Breast epithelium (tissue), 4 donors: ENCODE measurements at regions not wholly inside any gene's neighbourhood (a gene's known extent, or its start where the extent isn't known, plus 50 kb on each side); places are given as distances from the start of the nearest gene placed in this dataset.

Experiments used
- DNase-seq, 2 donors: peaks; one replicate each; pipeline ENCODE4 v3.0.0-alpha.2; 2019; ENCODE audit warnings: low spot score in 2 of 2
- H3K27ac ChIP-seq, 2 donors: fragments of 200-600 bp; sonication (generic) in 1 of 2; one replicate each; pipeline ENCODE4 v1.5.1; 2016 to 2019; ENCODE audit warnings: mild to moderate bottlenecking in 1 of 2
- H3K27me3 ChIP-seq, 2 donors: fragments of 200-600 bp; sonication (generic) in 1 of 2; one replicate each; pipeline versions ENCODE4 v1.5.1 to v1.6.0; 2017 to 2019; ENCODE audit warnings: control low read depth in 1 of 2, mild to moderate bottlenecking in 1 of 2
- H3K36me3 ChIP-seq: fragments of 200-600 bp; one replicate; pipeline ENCODE4 v1.5.1; 2019
- H3K4me1 ChIP-seq, 2 donors: fragments of 200-600 bp; sonication (generic); one replicate each; pipeline ENCODE4 v1.5.1; 2016 to 2019; ENCODE audit warnings: control low read depth in 1 of 2
- H3K4me3 ChIP-seq, 3 donors: fragments of 200-600 bp; sonication (generic); 1 replicate in 2 of 3; 2 replicates in 1 of 3; pipeline ENCODE4 v1.5.1; 2016 to 2019; ENCODE audit warnings: mild to moderate bottlenecking in 3 of 3, moderate library complexity in 2 of 3
- H3K9me3 ChIP-seq, 2 donors: fragments of 200-600 bp; sonication (generic) in 1 of 2; one replicate each; pipeline ENCODE4 v1.5.1; 2016 to 2019; ENCODE audit warnings: control low read depth in 1 of 2
- CTCF ChIP-seq, 3 donors: fragments of 450-650 bp; IDR thresholded peaks; one replicate each; pipeline ENCODE4 v1.5.1; 2016 to 2017; ENCODE audit warnings: antibody characterized with exemption in 3 of 3, mild to moderate bottlenecking in 3 of 3, moderate library complexity in 3 of 3
- POLR2A ChIP-seq: fragments of 450-650 bp; IDR thresholded peaks from one replicate; pipeline ENCODE4 v1.6.1; 2016; ENCODE audit warnings: antibody characterized with exemption, mild to moderate bottlenecking, moderate library complexity
- POLR2AphosphoS5 ChIP-seq, 3 donors: sonication (generic); formaldehyde crosslinking; IDR thresholded peaks; one replicate each; pipeline ENCODE4 v1.6.1; 2017; ENCODE audit warnings: antibody characterized with exemption in 3 of 3
- intact Hi-C: fragments of 100-400 bp; cut with DNase I; formaldehyde crosslinking; loops from one replicate; pipeline ENCODE4 v1.15.1; 2023; ENCODE audit warnings: low total_unique reads

- intact Hi-C loops, result loop anchor here (2.0 kb wide), 1 partner anchor 63 kb away; no protein-coding TSS in a partner anchor
- TF ChIP-seq POLR2AphosphoS5 (IDR thresholded peaks at IDR 0.05), result no peak
- TF ChIP-seq CTCF (IDR thresholded peaks at IDR 0.05), result no peak
- TF ChIP-seq POLR2A, result no peak
Observed at GRCh38 chr21:19692231-19692630, 1288.6 kb upstream of the TMPRSS15 start.

DNA sequence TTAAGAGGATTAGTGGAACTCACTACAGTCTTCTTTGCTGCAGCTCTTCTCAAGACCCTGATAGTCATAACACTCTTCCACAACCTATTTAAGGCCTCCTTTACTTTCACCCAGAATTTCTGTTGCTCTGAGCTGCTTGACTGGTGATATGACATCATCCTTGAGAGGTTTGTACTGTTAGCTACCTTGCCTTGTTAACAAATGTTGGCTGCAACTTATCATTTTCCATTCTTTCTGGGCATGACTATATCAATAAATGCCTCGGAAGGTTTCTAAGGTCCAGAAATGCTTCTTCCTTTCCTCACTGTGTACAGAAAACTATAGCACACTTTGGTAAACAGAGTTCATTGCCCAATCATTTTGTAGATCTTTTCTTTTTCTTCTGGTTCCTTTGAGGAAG lies 1292.2 kb upstream of the TMPRSS15 start:
- Histone ChIP-seq H3K27ac (no peak overlapping the region), H3K9me3 (no peaks in the 10 kb centered on the region), H3K4me1 (no peaks in the 10 kb centered on the region), H3K27me3 (no peaks in the 10 kb centered on the region), H3K36me3 (no peaks in the 10 kb centered on the region), H3K4me3 (no peak overlapping the region)
- intact Hi-C loops, result no loop called here
- DNase-seq, result no peak
- TF ChIP-seq POLR2A, result no peak
- no peak for TF ChIP-seq CTCF (IDR thresholded peaks at IDR 0.05)
- TF ChIP-seq POLR2AphosphoS5 (IDR thresholded peaks at IDR 0.05), result no peak

More at GRCh38 chr21:19692231-19692630, 1288.6 kb upstream of the TMPRSS15 start:
- Histone ChIP-seq H3K9me3 (no peaks in the 10 kb centered on the region), H3K4me3 (no peak overlapping the region), H3K27me3 (no peaks in the 10 kb centered on the region), H3K36me3 (no peaks in the 10 kb centered on the region), H3K27ac (no peak overlapping the region), H3K4me1 (no peaks in the 10 kb centered on the region)
- no peak for DNase-seq

- Histone ChIP-seq H3K9me3 (no peaks in the 10 kb centered on the region), H3K36me3 (no peaks in the 10 kb centered on the region), H3K27ac (no peak overlapping the region), H3K4me1 (no peaks in the 10 kb centered on the region), H3K4me3 (no peak overlapping the region), H3K27me3 (no peaks in the 10 kb centered on the region)
- DNase-seq, result no peak
- intact Hi-C loops, result no loop called here
- TF ChIP-seq POLR2AphosphoS5 (IDR thresholded peaks at IDR 0.05) (no peak), CTCF (IDR thresholded peaks at IDR 0.05) (no peak), POLR2A (no peak)
Observed at GRCh38 chr21:19700476-19700875, 1296.9 kb upstream of the TMPRSS15 start.

DNA sequence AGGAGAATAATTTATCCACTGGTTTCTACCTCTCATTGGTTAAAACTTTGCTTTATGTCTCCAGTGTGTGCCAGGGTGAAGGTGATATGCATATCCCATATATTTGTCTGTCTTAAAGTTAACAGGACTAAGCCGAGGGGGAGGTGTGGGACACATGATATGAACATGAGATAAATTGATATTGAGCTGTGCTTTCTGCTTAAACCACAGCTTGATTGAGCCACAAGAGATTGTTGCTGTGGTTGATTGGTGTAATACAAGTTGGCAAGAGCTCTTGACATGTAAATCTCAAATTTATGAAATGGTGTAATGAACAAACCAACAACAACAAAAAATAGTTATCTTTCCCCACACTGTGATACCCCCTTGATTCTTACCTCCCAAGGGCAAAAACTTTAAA lies 1295.5 kb upstream of the NCAM2 start:
- DNase-seq, result no peak
- no peaks in the 10 kb centered on the region for H3K9me3 ChIP-seq
- intact Hi-C loops, result no loop called here
- no peaks in the 10 kb centered on the region for H3K27me3 ChIP-seq
- H3K4me1 ChIP-seq, result no peaks in the 10 kb centered on the region
- no peak overlapping the region for H3K4me3 ChIP-seq
- no peak overlapping the region for H3K27ac ChIP-seq
- no peaks in the 10 kb centered on the region for H3K36me3 ChIP-seq
- TF ChIP-seq CTCF (IDR thresholded peaks at IDR 0.05) (no peak), POLR2A (no peak), POLR2AphosphoS5 (IDR thresholded peaks at IDR 0.05) (no peak)

- H3K4me3 ChIP-seq, result no peak overlapping the region
- H3K36me3 ChIP-seq, result no peaks in the 10 kb centered on the region
- no peaks in the 10 kb centered on the region for H3K4me1 ChIP-seq
- DNase-seq, result no peak
- no peaks in the 10 kb centered on the region for H3K9me3 ChIP-seq
- H3K27me3 ChIP-seq, result no peaks in the 10 kb centered on the region
- H3K27ac ChIP-seq, result no peak overlapping the region
- intact Hi-C loops, result no loop called here
- no peak for TF ChIP-seq CTCF (IDR thresholded peaks at IDR 0.05)
- TF ChIP-seq POLR2AphosphoS5 (IDR thresholded peaks at IDR 0.05), result no peak
- TF ChIP-seq POLR2A, result no peak
Observed at GRCh38 chr21:19704832-19705231, 1293.4 kb upstream of the NCAM2 start.
